GM23338 (cell line): ENCODE measurements at regions not wholly inside any gene's neighbourhood (a gene's known extent, or its start where the extent isn't known, plus 50 kb on each side); places are given as distances from the start of the nearest gene placed in this dataset.

Source experiments
- ATAC-seq: fragments of 200-7000 bp; cut with Tn5 transposase; 3 replicates; pipeline ENCODE4 v1.9.1; 2020
- DNase-seq: peaks from one replicate; pipeline ENCODE4 v3.0.0-alpha.2; 2015; ENCODE audit warnings: low spot score
- H2AFZ ChIP-seq: fragments of 200-600 bp; sonication (generic); 2 replicates; pipeline ENCODE4 v1.8.0; 2016; ENCODE audit warnings: antibody characterized with exemption, mild to moderate bottlenecking, moderate library complexity
- H3F3A ChIP-seq: fragments of 200-600 bp; sonication (generic); replicated peaks from 2 replicates; pipeline ENCODE4 v1.8.0; 2017; ENCODE audit warnings: antibody characterized with exemption, mixed run types, low read depth
- H3K27ac ChIP-seq: fragments of 200-600 bp; sonication (generic); 2 replicates; pipeline ENCODE4 v1.6.1; 2016; ENCODE audit warnings: low read depth
- H3K27me3 ChIP-seq: fragments of 200-600 bp; sonication (generic); 2 replicates; pipeline ENCODE4 v1.8.0; 2016; ENCODE audit warnings: mild to moderate bottlenecking, mixed run types, moderate library complexity; ENCODE audit not compliant: insufficient read depth
- H3K36me3 ChIP-seq: fragments of 200-600 bp; sonication (generic); 2 replicates; pipeline ENCODE4 v1.8.0; 2016; ENCODE audit warnings: mild to moderate bottlenecking; ENCODE audit not compliant: insufficient read depth
- H3K4me1 ChIP-seq: fragments of 200-600 bp; sonication (generic); 2 replicates; pipeline ENCODE4 v1.8.0; 2016; ENCODE audit warnings: mild to moderate bottlenecking, moderate library complexity; ENCODE audit not compliant: insufficient read depth
- H3K4me2 ChIP-seq: fragments of 200-600 bp; sonication (generic); 2 replicates; pipeline ENCODE4 v1.7.1; 2017; ENCODE audit warnings: mixed run types
- H3K4me3 ChIP-seq: fragments of 200-600 bp; sonication (generic); 2 replicates; pipeline ENCODE4 v1.6.1; 2016; ENCODE audit warnings: mixed run types
- H3K79me2 ChIP-seq: fragments of 200-600 bp; sonication (generic); replicated peaks from 2 replicates; pipeline ENCODE4 v1.8.0; 2017; ENCODE audit warnings: mild to moderate bottlenecking; ENCODE audit not compliant: insufficient read depth
- H3K9me2 ChIP-seq: fragments of 200-600 bp; sonication (generic); 2 replicates; pipeline ENCODE4 v1.8.0; 2017; ENCODE audit not compliant: insufficient read depth
- H4K20me1 ChIP-seq: fragments of 200-600 bp; sonication (generic); replicated peaks from 2 replicates; pipeline ENCODE4 v1.8.0; 2017; ENCODE audit warnings: mild to moderate bottlenecking; ENCODE audit not compliant: insufficient read depth
- H3K27ac Mint-ChIP-seq: 2 replicates; pipeline ENCODE4 v1.8.0; 2020; ENCODE audit warnings: inconsistent platforms, mild to moderate bottlenecking, moderate library complexity, mixed read lengths
- H3K27me3 Mint-ChIP-seq: 3 replicates; pipeline ENCODE4 v1.8.0; 2022; ENCODE audit warnings: low read depth, mild to moderate bottlenecking, moderate library complexity, mixed read lengths, inconsistent platforms; ENCODE audit not compliant: insufficient read depth, poor library complexity
- H3K36me3 Mint-ChIP-seq: 3 replicates; pipeline ENCODE4 v1.8.0; 2021; ENCODE audit warnings: low read depth, mild to moderate bottlenecking, inconsistent platforms, moderate library complexity, mixed read lengths
- H3K4me1 Mint-ChIP-seq: 3 replicates; pipeline ENCODE4 v1.8.0; 2020; ENCODE audit warnings: mild to moderate bottlenecking, inconsistent platforms, mixed read lengths
- H3K4me3 Mint-ChIP-seq: 3 replicates; pipeline ENCODE4 v1.8.0; 2021; ENCODE audit warnings: moderate library complexity, mild to moderate bottlenecking, inconsistent platforms, mixed read lengths
- H3K9me3 Mint-ChIP-seq: 3 replicates; pipeline ENCODE4 v1.8.0; 2020; ENCODE audit warnings: moderate library complexity, mild to moderate bottlenecking, inconsistent platforms, mixed read lengths
- CREB1 ChIP-seq: fragments of 250-450 bp; sonication (Bioruptor Pico); IDR thresholded peaks from 2 replicates; pipeline ENCODE4 v1.5.0; 2020; ENCODE audit warnings: low read depth, mild to moderate bottlenecking, moderate library complexity
- EZH2 ChIP-seq: fragments of 200-600 bp; sonication (generic); IDR thresholded peaks from one replicate; pipeline ENCODE4 v1.8.0; 2017; ENCODE audit warnings: antibody characterized with exemption, mild to moderate bottlenecking, low read depth; ENCODE audit not compliant: unreplicated experiment
- JUNB ChIP-seq: IDR thresholded peaks from one replicate; pipeline ENCODE4 v1.6.1; 2016; ENCODE audit warnings: antibody characterized with exemption; ENCODE audit not compliant: unreplicated experiment
- NANOG ChIP-seq: IDR thresholded peaks from 2 replicates; pipeline ENCODE4 v1.6.1; 2016; ENCODE audit warnings: antibody characterized with exemption, borderline replicate concordance
- ZNF114 ChIP-seq: fragments of 250-450 bp; sonication (Bioruptor Pico); IDR thresholded peaks from 2 replicates; pipeline ENCODE4 v1.5.0; 2020; ENCODE audit warnings: mild to moderate bottlenecking, moderate library complexity
- TF ChIP-seq, protein P1 (sequence below): IDR thresholded peaks from one replicate; pipeline ENCODE4 v1.6.1; 2018; ENCODE audit warnings: antibody characterized with exemption; ENCODE audit not compliant: unreplicated experiment
- TF ChIP-seq, protein P2 (sequence below), 2 experiments: fragments of 200-600 bp in 1 of 2; sonication (generic) in 1 of 2; conservative IDR thresholded peaks; 2 replicates each; pipeline versions ENCODE4 v1.5.1 to v1.6.1; 2016 to 2017; ENCODE audit warnings: antibody characterized with exemption in 2 of 2, low read depth in 2 of 2, mild to moderate bottlenecking in 2 of 2, moderate library complexity in 1 of 2
- TF ChIP-seq, protein P3 (sequence below): IDR thresholded peaks from 2 replicates; pipeline ENCODE4 v1.6.1; 2016; ENCODE audit warnings: antibody characterized with exemption

DNA sequence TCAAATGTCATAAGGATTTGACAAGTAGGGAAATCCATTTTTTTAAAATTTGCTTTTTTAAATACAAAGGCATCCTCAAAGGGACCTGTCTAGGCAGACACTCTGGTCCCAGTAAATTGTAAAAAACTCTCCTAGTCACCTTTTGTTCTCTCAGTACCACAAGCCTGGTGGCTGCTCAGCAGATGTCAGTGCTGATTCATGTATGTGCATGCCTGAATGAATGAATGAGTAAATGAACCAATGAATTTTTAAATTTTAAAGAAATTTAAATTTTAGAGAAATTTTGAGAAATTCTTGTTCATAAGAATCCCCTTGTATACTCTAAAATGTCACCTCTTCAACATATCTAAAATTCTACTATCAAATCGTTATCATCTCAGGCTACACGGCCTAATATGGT is 199.5 kb downstream of the TLE3 start:
- no peak overlapping the region for H2AFZ ChIP-seq
- no peak overlapping the region for H3K4me2 ChIP-seq
- no peak for TF ChIP-seq CREB1 (CRISPR knock-in tag)
- TF ChIP-seq, protein P1, sequence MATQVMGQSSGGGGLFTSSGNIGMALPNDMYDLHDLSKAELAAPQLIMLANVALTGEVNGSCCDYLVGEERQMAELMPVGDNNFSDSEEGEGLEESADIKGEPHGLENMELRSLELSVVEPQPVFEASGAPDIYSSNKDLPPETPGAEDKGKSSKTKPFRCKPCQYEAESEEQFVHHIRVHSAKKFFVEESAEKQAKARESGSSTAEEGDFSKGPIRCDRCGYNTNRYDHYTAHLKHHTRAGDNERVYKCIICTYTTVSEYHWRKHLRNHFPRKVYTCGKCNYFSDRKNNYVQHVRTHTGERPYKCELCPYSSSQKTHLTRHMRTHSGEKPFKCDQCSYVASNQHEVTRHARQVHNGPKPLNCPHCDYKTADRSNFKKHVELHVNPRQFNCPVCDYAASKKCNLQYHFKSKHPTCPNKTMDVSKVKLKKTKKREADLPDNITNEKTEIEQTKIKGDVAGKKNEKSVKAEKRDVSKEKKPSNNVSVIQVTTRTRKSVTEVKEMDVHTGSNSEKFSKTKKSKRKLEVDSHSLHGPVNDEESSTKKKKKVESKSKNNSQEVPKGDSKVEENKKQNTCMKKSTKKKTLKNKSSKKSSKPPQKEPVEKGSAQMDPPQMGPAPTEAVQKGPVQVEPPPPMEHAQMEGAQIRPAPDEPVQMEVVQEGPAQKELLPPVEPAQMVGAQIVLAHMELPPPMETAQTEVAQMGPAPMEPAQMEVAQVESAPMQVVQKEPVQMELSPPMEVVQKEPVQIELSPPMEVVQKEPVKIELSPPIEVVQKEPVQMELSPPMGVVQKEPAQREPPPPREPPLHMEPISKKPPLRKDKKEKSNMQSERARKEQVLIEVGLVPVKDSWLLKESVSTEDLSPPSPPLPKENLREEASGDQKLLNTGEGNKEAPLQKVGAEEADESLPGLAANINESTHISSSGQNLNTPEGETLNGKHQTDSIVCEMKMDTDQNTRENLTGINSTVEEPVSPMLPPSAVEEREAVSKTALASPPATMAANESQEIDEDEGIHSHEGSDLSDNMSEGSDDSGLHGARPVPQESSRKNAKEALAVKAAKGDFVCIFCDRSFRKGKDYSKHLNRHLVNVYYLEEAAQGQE, result no peak
- TF ChIP-seq JUNB, result no peak
- no peak for TF ChIP-seq NANOG
- TF ChIP-seq, protein P2, sequence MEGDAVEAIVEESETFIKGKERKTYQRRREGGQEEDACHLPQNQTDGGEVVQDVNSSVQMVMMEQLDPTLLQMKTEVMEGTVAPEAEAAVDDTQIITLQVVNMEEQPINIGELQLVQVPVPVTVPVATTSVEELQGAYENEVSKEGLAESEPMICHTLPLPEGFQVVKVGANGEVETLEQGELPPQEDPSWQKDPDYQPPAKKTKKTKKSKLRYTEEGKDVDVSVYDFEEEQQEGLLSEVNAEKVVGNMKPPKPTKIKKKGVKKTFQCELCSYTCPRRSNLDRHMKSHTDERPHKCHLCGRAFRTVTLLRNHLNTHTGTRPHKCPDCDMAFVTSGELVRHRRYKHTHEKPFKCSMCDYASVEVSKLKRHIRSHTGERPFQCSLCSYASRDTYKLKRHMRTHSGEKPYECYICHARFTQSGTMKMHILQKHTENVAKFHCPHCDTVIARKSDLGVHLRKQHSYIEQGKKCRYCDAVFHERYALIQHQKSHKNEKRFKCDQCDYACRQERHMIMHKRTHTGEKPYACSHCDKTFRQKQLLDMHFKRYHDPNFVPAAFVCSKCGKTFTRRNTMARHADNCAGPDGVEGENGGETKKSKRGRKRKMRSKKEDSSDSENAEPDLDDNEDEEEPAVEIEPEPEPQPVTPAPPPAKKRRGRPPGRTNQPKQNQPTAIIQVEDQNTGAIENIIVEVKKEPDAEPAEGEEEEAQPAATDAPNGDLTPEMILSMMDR (conservative IDR thresholded peaks at IDR 0.05; ENCODE audit: low read depth in 2 of 2), result no peak
- no peak for TF ChIP-seq ZNF114 (CRISPR knock-in tag)
- no peak overlapping the region for H3K27ac ChIP-seq
- H3K9me3 Mint-ChIP-seq, result no peaks in the 10 kb centered on the region
- peaks cover 15% of the 10 kb centered on the region for H3K9me2 ChIP-seq
- no peak overlapping the region for H3K4me3 Mint-ChIP-seq
- H3K27me3 Mint-ChIP-seq, result peaks cover 2% of the 10 kb centered on the region
- H3K79me2 ChIP-seq, result no peaks in the 10 kb centered on the region
- no peaks in the 10 kb centered on the region for H3K4me1 ChIP-seq
- H3K36me3 ChIP-seq, result no peaks in the 10 kb centered on the region
- H3K36me3 Mint-ChIP-seq, result no peaks in the 10 kb centered on the region
- no peaks in the 10 kb centered on the region for H3K27me3 ChIP-seq
- no peaks in the 10 kb centered on the region for H3F3A ChIP-seq
- peaks cover 2% of the 10 kb centered on the region; the same call in 1 of the 3 replicates for H3K4me1 Mint-ChIP-seq
- H4K20me1 ChIP-seq, result no peaks in the 10 kb centered on the region
- H3K27ac Mint-ChIP-seq, result no peak overlapping the region
- H3K4me3 ChIP-seq, result no peak overlapping the region
- ATAC-seq, result no peak
- no peak for DNase-seq

DNA sequence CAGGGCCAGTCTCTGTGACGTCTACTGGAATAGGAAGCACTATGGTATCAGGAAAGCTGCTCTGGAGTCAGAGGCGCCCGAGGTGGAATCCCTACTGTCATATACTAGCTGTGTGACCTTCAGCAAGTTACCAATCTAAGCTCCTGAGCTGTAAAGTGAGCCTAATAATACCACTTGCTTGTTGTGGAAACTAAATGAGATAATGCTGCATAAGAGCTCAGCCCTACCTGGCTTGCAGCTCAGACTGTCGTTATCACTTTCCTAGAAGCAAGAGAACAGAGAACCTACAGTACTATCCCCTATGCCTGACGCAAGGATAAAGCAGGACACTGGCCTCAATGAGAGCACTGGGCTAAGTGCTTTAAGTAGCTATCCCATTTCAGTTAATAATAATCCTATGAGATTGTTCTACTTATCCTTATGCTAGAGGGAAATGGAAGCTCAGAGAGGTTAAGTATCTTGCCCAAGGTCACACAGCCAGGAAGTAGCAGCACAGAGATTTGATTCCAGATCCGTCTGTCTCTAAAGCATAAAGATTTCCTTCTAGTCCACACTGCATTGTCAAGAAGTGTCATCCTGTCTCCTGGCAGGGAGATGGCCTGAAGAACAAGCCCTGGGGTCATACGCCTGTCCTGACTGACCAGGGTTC is 195.2 kb downstream of the TLE3 start:
- Mint-ChIP-seq H3K36me3 (no peaks in the 10 kb centered on the region), H3K27ac (no peak overlapping the region), H3K4me1 (peaks cover 8% of the 10 kb centered on the region), H3K9me3 (no peaks in the 10 kb centered on the region), H3K27me3 (no peaks in the 10 kb centered on the region), H3K4me3 (no peak overlapping the region)
- no peak for DNase-seq
- Histone ChIP-seq H3K4me3 (no peak overlapping the region), H3K27ac (no peak overlapping the region), H2AFZ (no peak overlapping the region), H3K36me3 (no peaks in the 10 kb centered on the region), H4K20me1 (no peaks in the 10 kb centered on the region), H3K9me2 (no peaks in the 10 kb centered on the region), H3K79me2 (no peaks in the 10 kb centered on the region), H3K27me3 (no peaks in the 10 kb centered on the region), H3K4me2 (no peak overlapping the region), H3K4me1 (no peaks in the 10 kb centered on the region), H3F3A (no peaks in the 10 kb centered on the region)
- ATAC-seq, result no peak
- TF ChIP-seq EZH2 (no peak), NANOG (no peak)
- TF ChIP-seq, protein P3, sequence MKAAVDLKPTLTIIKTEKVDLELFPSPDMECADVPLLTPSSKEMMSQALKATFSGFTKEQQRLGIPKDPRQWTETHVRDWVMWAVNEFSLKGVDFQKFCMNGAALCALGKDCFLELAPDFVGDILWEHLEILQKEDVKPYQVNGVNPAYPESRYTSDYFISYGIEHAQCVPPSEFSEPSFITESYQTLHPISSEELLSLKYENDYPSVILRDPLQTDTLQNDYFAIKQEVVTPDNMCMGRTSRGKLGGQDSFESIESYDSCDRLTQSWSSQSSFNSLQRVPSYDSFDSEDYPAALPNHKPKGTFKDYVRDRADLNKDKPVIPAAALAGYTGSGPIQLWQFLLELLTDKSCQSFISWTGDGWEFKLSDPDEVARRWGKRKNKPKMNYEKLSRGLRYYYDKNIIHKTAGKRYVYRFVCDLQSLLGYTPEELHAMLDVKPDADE, result no peak
- TF ChIP-seq, protein P2 (conservative IDR thresholded peaks at IDR 0.05; ENCODE audit: low read depth in 2 of 2), result no peak
